ENCODE measurements at regions not wholly inside any gene's neighbourhood (a gene's known extent, or its start where the extent isn't known, plus 50 kb on each side); places are given as distances from the start of the nearest gene placed in this dataset.

DNA sequence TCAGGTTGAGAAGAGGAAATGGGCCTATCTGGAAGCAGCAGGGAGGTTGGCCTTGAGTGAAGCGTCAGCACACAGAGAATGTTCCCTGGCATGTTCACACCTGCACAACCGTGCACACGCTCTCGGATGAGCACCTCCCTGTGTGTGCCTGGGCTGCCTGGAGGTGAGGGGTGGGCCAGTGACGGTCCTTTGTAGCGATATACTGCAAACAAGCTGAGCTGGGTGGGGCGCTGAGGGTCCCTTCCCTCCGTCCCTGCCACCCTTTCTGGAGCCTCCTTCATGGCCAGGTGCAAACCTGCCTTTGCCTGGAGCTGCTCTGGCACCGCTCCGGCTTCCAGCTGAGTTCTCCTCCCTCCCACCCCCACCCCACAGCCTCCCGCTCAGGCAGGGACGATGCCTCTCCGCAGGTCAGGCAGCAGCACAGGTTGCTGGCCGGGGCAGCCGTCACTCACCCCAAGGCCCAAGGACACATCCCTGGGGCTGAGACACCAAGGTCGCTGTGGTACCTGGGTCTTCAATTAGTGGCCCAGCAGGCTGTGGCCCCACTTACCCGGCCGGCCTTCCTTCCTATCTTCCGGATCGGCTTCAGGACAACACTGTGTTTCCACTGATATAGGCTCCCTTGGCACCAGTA lies 111.6 kb downstream of the ERMARD start:
- TF ChIP-seq, protein P1, sequence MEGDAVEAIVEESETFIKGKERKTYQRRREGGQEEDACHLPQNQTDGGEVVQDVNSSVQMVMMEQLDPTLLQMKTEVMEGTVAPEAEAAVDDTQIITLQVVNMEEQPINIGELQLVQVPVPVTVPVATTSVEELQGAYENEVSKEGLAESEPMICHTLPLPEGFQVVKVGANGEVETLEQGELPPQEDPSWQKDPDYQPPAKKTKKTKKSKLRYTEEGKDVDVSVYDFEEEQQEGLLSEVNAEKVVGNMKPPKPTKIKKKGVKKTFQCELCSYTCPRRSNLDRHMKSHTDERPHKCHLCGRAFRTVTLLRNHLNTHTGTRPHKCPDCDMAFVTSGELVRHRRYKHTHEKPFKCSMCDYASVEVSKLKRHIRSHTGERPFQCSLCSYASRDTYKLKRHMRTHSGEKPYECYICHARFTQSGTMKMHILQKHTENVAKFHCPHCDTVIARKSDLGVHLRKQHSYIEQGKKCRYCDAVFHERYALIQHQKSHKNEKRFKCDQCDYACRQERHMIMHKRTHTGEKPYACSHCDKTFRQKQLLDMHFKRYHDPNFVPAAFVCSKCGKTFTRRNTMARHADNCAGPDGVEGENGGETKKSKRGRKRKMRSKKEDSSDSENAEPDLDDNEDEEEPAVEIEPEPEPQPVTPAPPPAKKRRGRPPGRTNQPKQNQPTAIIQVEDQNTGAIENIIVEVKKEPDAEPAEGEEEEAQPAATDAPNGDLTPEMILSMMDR (IDR thresholded peaks at IDR 0.05), result no peak
- TF ChIP-seq EP300 (IDR thresholded peaks at IDR 0.05), result no peak

All from gastroesophageal sphincter (tissue), 3 donors.